GM12865 (cell line): ENCODE measurements at regions not wholly inside any gene's neighbourhood (a gene's known extent, or its start where the extent isn't known, plus 50 kb on each side); places are given as distances from the start of the nearest gene placed in this dataset.

Experiments used
- DNase-seq: peaks from one replicate; pipeline ENCODE4 v3.0.0; 2010; ENCODE audit warnings: low read depth
- H3K4me3 ChIP-seq: 2 replicates; pipeline ENCODE4 v1.5.1; 2011; ENCODE audit warnings: mild to moderate bottlenecking, low read depth, low read length, control low read depth
- CTCF ChIP-seq: IDR thresholded peaks from 2 replicates; pipeline ENCODE4 v1.5.1; 2011; ENCODE audit warnings: low read length, control low read depth, low read depth, inconsistent platforms; ENCODE audit not compliant: insufficient read depth; ENCODE audit errors: missing control alignments

DNA sequence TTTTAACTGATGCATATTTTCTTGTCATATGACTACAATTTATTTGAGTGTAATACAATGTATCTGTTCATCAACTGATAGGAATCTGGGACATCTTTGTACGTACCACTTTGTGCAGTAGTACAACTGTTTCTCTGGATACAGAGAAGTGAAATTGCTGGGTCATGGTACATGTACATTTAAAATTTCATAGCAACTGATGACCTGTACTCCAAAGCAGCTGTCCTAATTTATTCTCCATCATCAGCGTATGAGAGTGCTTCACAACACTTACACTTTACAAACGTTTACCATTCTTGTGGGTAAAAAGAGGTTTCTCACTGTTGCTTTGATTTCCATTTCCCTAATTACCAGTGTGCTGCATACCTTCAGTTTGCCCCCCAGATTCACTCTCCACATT lies 552.8 kb upstream of the CADM1 start:
- no peak for TF ChIP-seq CTCF
- no peak for DNase-seq
- H3K4me3 ChIP-seq: no peak overlapping the region

DNA sequence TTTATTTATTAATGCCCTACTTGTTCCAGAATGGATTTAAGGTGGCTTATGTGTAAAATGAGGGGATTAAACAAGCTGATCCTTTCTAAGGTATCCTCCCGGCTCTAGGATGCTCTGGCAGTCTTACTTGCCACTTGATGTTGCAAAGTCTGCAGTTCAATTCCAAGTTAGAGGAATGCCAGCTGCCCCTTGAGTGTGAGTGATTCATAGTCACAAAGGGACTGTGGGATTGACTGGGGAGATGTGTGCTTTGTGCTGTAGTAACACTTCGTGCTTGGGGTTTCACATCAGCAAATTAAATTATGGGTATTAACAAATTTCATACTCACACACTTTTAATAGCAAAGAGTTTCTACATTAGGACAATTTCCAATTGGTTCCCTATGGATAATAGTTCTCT lies 550.8 kb upstream of the CADM1 start:
- H3K4me3 ChIP-seq: no peak overlapping the region
- TF ChIP-seq CTCF: no peak
- no peak for DNase-seq

GRCh38 chr11:116053548-116053919 lies 549.3 kb upstream of the CADM1 start:
- H3K4me3 ChIP-seq: no peak overlapping the region
- no peak for TF ChIP-seq CTCF
- no peak for DNase-seq

DNA sequence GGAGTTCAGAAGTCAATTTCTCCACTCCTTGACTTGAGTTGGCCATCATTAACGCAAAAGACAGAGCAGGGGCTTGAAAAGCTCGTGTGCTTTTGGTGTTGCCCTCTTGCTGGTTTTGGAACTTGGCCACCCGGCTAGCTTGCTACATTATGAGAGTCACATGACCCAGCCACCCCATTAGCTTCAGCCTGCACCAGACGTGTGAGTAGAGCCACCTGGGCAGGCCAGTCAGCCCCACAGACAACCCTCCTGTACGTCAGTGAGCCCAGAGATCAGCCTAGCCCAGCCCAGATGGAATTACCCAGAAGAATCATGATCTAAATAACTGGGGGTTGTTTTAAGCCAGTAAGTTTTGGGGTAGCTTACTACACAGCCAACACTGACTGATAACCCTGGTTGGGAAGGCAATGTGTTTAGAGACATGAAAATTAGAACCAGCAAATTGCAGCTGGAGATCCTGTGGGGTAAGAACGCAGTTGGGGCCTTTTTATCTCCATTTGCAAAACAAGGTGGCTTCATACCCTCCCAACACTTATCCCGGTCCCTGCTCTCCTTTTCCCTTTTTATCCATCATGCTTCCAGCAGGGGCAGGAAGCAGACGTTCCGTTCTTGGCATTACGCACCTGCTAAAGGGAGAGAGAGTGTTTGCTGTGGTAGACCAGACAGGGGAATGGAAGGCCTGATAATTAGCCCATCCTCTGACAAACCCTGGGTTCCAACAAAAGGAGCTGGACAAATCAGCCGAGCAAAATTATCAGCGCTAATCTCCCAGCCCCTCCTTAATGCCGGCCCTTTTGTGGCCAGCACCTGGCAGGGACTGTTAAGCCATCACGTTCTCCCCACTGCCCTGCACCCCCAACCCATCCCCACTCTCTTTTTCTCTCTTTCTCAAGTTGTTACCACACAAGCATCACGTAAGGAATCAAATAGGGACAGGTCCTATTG lies 548.7 kb upstream of the CADM1 start:
- DNase-seq: no peak
- no peak overlapping the region for H3K4me3 ChIP-seq
- TF ChIP-seq CTCF: no peak

DNA sequence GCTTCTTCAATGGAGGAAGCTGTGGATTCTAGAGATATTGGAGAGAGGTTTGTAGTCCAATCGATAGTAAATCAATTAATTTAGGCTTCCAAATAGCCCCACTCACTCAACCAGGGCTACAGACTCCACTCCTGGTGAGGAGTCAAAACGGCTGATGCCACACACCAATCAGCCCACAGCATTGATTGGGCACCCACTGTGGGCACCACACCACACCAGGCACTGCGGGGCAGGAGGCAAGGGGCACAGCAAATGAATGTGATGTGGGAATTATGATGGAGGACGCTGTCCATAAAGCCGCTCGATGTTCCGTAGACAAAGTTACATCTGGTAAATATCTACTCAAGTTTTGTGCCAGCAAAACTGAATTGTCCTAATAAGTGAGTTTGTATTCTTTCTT lies 547.3 kb upstream of the CADM1 start:
- no peak overlapping the region for H3K4me3 ChIP-seq
- TF ChIP-seq CTCF: no peak
- no peak for DNase-seq

- DNase-seq: no peak
- TF ChIP-seq CTCF: no peak
- H3K4me3 ChIP-seq: no peak overlapping the region
These were observed 545.2 kb upstream of the CADM1 start for GRCh38 chr11:116049383-116049782.

- no peak for DNase-seq
- no peak overlapping the region for H3K4me3 ChIP-seq
- TF ChIP-seq CTCF: no peak
These were observed 541.9 kb upstream of the CADM1 start for GRCh38 chr11:116046127-116046526.
